NCI-H2171 treated with DMSO at 0.1 percent for 48 hours (cell line): ENCODE measurements at regions not wholly inside any gene's neighbourhood (a gene's known extent, or its start where the extent isn't known, plus 50 kb on each side); places are given as distances from the start of the nearest gene placed in this dataset.

Source experiments
- DNase-seq: peaks from one replicate; lab custom pipeline; 2025; lab: John Stamatoyannopoulos, UW

- DNase-seq: no peak
Observed at GRCh38 chr4:123323998-123324397, 72.6 kb upstream of the SPRY1 start.

GRCh38 chr4:123325241-123325681 lies 71.3 kb upstream of the SPRY1 start:
- no peak for DNase-seq

DNA sequence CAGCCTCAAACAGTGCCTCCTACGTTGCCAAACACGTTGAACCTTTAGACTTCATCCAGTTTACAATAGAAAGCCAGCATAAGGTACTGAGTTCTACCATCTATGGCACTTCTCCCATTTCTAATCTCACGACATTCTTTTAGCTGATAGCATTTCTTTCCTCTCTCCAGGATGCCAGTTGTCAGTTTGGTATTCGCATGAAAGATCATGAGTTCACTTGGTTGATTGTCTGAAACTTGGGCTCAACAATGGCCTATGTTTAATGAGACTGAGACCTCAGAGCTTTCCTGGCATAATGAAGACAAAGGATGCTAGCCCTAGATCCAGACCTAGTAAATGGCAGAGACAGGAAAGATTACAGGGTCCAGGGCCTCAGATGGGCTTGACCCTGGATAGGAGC lies 69.2 kb upstream of the SPRY1 start:
- no peak for DNase-seq

DNA sequence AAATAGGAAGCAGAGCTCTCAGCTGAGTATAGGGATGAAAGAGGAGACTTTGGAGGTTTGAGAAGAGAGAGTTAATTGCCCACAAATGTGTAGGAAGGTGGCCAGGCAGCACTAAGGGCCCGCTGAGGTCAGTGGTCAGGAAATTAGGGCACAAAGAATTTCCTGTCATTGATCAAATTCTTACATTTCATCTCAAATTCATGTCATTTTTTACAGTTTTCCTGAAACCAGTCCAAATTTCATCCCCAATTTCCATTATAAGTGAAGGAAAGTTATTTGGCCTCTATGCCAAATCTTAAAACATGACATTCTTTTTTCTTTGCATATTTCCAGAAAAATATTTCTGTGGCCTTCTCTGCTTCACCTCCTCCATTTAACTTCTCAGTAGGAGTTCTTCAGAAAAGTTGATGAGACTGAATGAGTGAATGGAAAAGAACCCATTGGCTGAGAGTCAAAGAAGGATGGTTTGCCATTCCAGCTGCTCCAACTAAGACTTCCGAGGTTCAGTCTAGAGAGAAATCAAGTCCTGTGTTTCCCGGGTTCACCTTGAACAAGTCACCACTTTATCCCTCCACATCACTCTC lies 68.7 kb upstream of the SPRY1 start:
- DNase-seq: no peak

GRCh38 chr4:123338715-123339114 lies 57.9 kb upstream of the SPRY1 start:
- DNase-seq: no peak

DNA sequence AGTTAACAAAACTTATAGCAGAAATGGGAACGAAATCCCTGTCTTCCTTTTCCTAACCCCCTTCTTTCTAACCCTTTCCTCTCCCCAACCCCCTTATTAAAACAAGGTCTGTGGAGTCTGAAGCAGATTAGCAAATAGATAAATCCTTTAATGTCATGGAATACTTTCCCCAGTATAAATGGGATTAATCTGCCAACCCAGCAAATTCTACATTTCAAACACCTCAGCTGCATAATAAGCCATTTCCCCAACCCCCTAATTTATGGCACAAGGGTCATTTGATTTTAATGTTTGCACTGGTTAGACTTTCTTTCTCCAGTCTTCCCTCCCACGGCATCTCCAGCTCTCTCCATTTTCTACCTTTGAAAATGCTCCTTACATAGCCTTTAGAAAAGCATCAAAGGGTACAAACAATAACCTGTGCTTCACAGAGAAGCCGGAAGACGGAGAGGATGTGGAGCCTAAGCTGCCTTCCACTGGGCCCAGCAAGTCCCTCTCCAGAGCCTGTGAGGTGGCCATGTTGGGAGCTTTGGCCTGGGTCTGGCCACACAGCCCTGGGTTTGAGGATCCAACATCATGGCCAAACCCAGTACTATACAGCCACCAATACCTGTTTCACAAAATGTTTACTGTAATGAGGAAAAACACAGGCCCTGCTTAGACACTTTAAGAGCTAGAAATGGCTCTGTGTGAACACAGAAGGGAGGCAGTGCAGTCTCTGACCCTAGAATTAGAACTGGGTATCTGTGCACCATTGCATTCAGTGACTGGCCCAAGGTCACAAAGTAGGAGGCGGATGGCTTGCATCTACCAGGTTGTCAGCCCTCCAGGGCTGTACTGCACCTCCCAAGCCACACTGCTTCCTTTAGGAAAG lies 56.9 kb upstream of the SPRY1 start:
- no peak for DNase-seq

GRCh38 chr4:123340381-123340701 lies 56.3 kb upstream of the SPRY1 start:
- no peak for DNase-seq

GRCh38 chr4:123342498-123342897 lies 54.1 kb upstream of the SPRY1 start:
- no peak for DNase-seq

GRCh38 chr4:123343400-123344041 lies 53.1 kb upstream of the SPRY1 start:
- no peak for DNase-seq

- no peak for DNase-seq
Observed at GRCh38 chr4:123345137-123345934, 51.3 kb upstream of the SPRY1 start.

- DNase-seq: no peak
Observed at GRCh38 chr4:123345935-123346300, 50.7 kb upstream of the SPRY1 start.

DNA sequence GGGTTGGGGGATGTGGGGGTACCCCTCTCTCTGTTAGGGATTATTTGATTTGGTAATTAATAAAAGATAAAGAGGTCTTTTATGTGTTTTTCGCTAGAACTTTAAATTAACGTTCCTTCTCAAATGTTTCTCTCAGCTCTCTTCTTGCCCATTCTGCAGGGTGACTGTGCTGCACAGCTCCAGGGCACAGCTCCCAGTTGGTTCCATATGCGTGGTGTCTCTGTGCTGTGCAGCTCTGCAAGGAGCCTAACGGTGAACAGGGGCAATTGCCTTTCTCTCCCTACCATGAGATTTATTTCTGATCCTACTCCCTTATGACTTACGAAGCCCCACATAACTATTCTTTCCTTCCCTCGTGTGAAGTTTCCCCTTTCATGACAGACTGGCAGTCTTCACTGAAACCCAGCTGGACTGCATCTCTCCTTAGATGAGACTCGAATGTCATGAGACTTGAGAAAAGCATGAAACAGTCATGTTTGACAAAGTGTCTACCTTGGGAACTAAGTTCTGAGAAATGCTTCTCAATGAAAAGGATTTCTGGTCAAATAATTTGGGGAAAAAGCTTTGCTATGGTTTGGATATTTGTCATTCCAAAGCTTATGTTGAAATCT lies 50.2 kb upstream of the SPRY1 start:
- no peak for DNase-seq
